ENCODE measurements at regions not wholly inside any gene's neighbourhood (a gene's known extent, or its start where the extent isn't known, plus 50 kb on each side); places are given as distances from the start of the nearest gene placed in this dataset.

GRCh38 chr5:135248801-135249231, 150.2 kb downstream of the MACROH2A1 start:
- no peak for DNase-seq (ENCODE audit: low read depth in 2 of 3, low spot score in 2 of 3)

- DNase-seq (ENCODE audit: low read depth in 2 of 3, low spot score in 2 of 3) = no peak
These were observed 151.9 kb downstream of the MACROH2A1 start for GRCh38 chr5:135246923-135247795.

DNA sequence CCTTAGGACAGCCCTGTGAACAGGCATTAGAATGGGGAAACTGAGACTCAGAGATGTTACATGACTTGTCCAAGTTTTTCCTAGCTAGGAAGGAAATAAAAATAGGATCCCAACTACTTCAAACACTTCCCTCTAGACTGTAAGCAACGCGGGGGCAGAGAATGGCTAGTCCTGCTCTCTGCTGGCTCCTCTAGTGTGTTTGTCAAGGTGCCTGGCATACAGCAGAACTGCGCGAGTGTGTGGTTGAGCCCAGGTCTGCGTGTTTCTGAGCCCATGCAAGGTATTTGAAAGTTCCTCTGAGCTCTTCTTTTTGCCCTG, 152.5 kb downstream of the MACROH2A1 start:
- no peak for DNase-seq (ENCODE audit: low read depth in 2 of 3, low spot score in 2 of 3)

GRCh38 chr5:135245521-135246499, 153.2 kb downstream of the MACROH2A1 start:
- no peak for DNase-seq (ENCODE audit: low read depth in 2 of 3, low spot score in 2 of 3)

DNA sequence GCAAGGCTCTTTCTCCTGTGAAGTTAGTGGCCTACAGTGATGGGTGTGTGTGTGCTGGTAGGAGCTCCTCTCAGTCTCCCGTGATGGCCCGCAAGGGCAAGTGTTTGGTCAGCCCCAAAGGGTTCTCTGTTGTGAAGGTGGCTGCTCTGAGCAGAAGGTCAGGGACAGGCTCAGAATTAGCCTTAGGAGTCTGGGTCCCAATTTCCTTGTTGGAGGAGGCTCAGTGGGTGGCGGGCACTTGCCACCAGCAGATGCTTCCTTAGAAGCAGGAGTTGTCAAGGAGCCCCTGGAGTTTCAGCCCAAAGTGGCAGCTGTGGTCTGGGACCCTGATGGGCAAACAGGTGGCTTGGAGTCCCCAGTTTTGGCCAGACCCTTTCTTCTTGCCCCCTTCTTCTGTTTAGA, 154.4 kb downstream of the MACROH2A1 start:
- no peak for DNase-seq (ENCODE audit: low read depth in 2 of 3, low spot score in 2 of 3)

- no peak for DNase-seq (ENCODE audit: low read depth in 2 of 3, low spot score in 2 of 3)
These were observed 155.3 kb downstream of the MACROH2A1 start for GRCh38 chr5:135243556-135244285.

DNA sequence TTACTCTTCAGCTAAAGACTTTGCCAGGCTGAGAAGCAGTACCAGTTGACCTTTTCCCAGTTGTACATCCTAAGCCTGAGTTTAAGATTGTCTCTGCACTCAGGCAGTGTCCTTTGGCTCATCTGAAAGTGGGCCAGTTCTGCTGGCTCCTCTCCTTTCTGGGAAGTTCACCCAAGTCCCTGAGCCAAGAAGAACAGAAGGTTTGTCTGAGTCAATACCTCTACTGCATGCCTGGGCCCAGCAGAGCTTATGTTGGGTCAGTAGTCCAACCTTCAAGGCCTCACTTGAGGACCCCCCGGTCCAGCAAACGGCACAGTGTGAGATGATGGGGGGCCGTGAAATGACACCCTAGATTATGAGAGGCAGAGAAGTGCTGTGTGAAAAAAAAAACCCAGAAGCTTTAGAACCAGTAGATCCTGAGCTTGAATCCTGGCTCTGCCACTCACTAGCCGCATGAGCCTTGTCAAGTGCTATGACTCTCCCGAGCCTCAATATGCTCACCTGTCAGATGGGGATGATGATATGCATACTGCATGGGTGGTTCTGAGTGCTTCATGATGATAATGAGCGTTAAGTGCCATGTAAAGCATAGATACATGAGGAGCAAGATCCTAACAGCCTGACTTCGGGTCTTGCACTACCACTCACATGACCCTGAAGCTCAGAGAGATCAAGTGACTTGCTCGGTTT, 156.0 kb downstream of the MACROH2A1 start:
- no peak for DNase-seq (ENCODE audit: low read depth in 2 of 3, low spot score in 2 of 3)

GRCh38 chr5:135242021-135242865, 156.8 kb downstream of the MACROH2A1 start:
- DNase-seq (ENCODE audit: low read depth in 2 of 3, low spot score in 2 of 3) = no peak

DNA sequence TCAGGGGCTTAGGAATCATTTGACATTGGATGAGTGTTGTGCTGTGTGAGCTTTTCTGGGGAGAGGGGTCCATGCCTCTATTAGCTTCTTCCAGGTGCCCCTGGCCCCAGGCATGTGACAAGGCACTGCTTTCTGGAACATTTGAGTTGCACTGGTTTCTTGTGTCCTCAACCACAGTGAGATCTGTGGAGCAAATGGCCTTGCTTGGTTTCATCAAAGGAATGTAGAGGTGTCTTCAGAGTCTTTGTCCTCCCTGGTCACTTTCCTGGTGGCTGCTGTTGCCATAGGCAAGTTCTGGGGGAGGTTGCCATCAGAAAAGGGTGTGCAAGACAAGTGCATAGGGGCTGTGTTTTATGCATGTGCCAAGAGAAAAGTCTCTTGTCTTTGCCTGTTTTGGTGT, 157.5 kb downstream of the MACROH2A1 start:
- no peak for DNase-seq (ENCODE audit: low read depth in 2 of 3, low spot score in 2 of 3)

DNA sequence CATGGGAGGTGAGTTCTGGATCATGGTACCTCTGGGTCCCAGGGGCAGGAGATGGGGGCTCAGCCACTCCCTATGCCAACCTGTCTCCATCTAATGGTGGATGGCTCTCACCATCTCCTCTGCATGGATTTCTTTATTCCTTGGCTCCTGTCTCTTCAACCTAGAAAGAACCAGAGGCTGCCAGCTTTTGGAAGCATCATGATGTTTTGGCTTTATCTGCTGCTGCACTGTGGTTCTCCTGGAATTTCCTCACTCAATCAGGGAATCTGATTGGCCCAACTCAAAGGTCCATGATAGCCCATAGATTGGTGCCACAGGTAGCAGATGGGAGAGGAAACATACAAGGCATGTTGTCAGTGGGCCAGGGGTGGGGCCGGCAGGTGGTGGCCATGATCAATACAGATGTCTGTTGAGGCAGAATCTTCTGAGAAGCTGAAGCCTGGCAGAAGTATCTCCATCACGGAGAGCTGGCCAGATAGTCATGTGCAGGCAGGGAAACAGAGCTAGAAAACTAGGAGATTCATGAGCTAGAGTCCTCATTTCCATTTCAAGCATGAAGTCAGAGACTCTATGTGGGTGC, 158.2 kb downstream of the MACROH2A1 start:
- DNase-seq (ENCODE audit: low read depth in 2 of 3, low spot score in 2 of 3) = no peak

DNA sequence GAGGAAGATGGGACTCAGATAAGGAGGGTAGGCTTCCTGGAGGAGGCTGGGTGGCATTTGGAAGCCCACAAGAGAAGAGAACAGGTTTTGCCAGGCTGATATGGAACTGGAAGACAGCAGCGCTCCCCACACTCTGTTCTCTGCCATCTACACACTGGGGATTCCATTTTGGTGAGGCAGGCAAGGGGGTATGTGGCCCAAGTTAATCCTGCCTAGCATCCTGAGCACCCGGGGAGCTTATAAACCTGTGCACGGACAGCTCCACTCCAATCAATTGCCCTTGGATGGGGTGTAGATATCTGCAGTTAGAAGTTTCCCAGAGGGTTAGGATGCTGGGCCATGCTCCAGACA, 158.8 kb downstream of the MACROH2A1 start:
- no peak for DNase-seq (ENCODE audit: low read depth in 2 of 3, low spot score in 2 of 3)

DNA sequence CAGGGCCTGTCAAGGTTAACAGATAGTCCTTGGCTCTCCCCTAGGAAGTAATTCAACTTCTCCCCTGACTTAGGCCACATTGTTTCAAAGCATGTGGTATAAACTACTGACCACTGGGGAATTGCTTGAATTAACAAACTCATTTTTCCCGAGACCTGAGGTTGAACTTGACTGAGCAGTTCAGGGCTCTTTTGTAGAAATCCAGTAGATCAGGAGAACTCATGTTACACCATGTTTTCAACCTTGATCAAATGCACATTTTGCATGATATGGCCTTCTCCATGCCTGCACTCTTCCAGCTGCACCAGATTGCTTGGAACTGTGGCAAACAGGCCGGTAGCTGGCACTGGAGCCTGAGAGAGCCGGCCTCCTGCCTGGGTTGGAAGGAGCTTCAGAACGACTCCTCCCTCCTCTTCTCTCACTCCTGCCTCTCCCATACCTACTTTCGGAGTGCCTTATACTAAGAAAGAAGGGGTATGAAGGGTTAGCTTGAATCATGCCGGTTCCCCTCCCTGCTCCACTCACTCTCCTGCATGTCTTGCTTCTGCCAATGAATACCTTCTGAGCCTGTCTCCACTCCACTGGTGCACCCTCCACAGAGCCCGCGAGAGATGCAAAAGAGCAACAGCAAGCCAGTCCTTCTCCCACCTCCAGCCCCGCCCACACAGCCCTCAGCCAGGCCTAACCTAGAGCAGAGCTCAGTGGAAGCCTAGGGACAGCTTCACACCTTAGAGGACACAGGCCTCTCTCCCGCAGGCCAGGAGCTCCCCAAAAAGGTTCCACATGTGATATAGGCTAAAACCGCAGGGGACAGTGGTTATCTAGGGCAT, 159.4 kb downstream of the MACROH2A1 start:
- DNase-seq (ENCODE audit: low read depth in 2 of 3, low spot score in 2 of 3) = no peak

GRCh38 chr5:135238622-135239452, 160.2 kb downstream of the MACROH2A1 start:
- DNase-seq (ENCODE audit: low read depth in 2 of 3, low spot score in 2 of 3) = no peak

- no peak for DNase-seq (ENCODE audit: low read depth in 2 of 3, low spot score in 2 of 3)
These were observed 161.3 kb downstream of the MACROH2A1 start for GRCh38 chr5:135237748-135238103.

DNA sequence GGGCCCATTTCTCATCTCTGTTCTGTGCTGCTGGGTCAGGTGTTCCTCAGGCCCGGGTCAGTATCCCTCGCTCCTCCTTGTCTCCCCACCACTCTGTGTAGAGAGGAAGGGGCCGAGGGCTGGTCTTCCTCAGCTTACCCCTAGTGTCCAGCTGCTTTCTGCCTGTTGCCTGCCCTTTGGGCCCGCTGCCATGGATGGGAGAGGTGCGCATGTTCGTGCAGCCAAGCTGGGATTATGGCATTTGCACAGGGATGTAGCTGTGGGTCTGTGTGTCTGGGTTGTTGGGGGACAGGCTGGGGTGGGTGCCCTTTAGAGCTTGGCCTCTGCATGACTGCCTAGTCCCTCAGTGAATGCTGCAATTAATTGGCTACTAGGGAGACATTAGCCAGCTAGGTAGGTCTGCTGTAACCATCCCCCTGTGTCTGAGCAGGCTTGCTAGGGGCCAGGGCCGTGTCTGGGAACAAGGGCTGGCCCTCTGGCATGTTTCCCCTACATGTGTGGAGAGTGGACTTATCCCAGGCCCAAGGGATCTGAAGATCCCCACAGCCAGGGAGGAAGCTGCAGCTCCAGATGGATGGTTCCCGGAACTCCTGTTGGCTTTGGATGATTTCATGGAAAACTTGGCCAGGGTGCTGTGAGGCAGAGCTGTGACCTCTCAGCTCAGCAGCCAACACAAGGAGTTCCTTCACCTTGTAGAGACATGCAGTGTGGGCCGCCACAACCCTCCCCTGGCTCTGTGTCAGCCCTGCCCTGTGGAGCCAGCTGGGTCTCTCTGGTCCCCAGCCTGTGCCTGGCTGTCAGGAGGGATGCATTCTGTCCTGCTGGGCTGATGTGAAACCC, 161.9 kb downstream of the MACROH2A1 start:
- no peak for DNase-seq (ENCODE audit: low read depth in 2 of 3, low spot score in 2 of 3)

DNA sequence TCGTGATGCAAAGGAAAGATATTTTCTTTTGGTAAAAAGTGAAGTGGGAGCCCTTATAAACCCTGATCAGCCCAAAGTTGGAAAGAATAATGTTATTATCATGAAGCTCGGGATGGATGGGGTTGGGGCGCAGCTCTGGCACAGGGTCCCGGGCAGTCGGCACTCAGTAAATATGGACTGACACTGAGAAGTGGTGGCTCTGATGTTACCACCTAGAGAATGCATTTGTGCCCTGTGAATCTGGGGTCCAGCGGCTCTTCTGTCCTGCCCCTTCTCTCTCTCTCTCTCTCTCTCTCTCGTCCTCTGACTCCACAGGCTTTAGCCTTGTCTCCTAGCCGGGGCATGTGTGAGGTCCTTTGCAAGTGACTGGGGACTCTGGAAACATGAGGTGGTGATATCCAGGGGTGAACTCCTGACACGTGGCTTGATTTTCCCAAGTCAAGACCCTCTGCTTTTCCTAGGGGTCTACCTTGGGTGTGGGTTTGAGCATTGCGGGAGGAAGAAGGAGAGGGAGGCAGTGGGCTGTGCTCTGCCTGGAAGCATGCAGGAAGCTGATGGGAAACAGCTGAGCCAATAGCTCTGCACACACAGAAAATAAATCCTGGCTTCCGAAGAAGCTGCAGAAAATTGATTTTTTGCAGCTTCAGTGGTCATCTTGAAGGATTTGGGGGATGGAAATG, 162.7 kb downstream of the MACROH2A1 start:
- no peak for DNase-seq (ENCODE audit: low read depth in 2 of 3, low spot score in 2 of 3)
